WTC11 (cell line): ENCODE measurements at regions not wholly inside any gene's neighbourhood (a gene's known extent, or its start where the extent isn't known, plus 50 kb on each side); places are given as distances from the start of the nearest gene placed in this dataset.

ENCODE experiments used
- ATAC-seq: fragments of 200-7000 bp; cut with Tn5 transposase; 2 replicates; pipeline ENCODE4 v1.10.0; 2021; ENCODE audit warnings: mild to moderate bottlenecking, moderate library complexity
- CTCF ChIA-PET: fragments of 300-600 bp; sonication (Branson Sonifier 250); formaldehyde crosslinking; loops from one replicate; lab custom pipeline; 2021; ENCODE audit warnings: antibody characterized with exemption; lab: Charles Lee
- POLR2A ChIA-PET: fragments of 350-600 bp; sonication (Branson Sonifier 250); formaldehyde crosslinking; loops from one replicate; lab custom pipeline; 2021; ENCODE audit warnings: antibody characterized with exemption; lab: Charles Lee
- DNase-seq: peaks from one replicate; pipeline ENCODE4 v3.0.0; 2021; ENCODE audit warnings: low spot score
- H3K27ac Mint-ChIP-seq: 2 replicates; pipeline ENCODE4 v1.8.0; 2021; ENCODE audit warnings: mixed read lengths
- H3K27me3 Mint-ChIP-seq: 2 replicates; pipeline ENCODE4 v1.8.0; 2021; ENCODE audit warnings: low read depth, mild to moderate bottlenecking, moderate library complexity, mixed read lengths
- H3K36me3 Mint-ChIP-seq: 2 replicates; pipeline ENCODE4 v1.8.0; 2021; ENCODE audit warnings: mixed read lengths
- H3K4me1 Mint-ChIP-seq: 2 replicates; pipeline ENCODE4 v1.8.0; 2022; ENCODE audit warnings: mixed read lengths
- H3K4me3 Mint-ChIP-seq: 2 replicates; pipeline ENCODE4 v1.8.0; 2021; ENCODE audit warnings: mild to moderate bottlenecking, moderate library complexity, mixed read lengths
- H3K9me3 Mint-ChIP-seq: 2 replicates; pipeline ENCODE4 v1.8.0; 2021; ENCODE audit warnings: mixed read lengths
- AFF4 ChIP-seq: sonication (generic); formaldehyde crosslinking; IDR thresholded peaks from 2 replicates; pipeline ENCODE4 v1.8.1; 2023; ENCODE audit warnings: mild to moderate bottlenecking, missing genetic modification reagents, borderline replicate concordance
- CBFB ChIP-seq: sonication (generic); formaldehyde crosslinking; IDR thresholded peaks from 2 replicates; pipeline ENCODE4 v1.8.1; 2022; ENCODE audit warnings: mild to moderate bottlenecking, low read depth, missing genetic modification reagents
- GABPB1 ChIP-seq: sonication (generic); formaldehyde crosslinking; IDR thresholded peaks from 2 replicates; pipeline ENCODE4 v1.8.1; 2023; ENCODE audit warnings: mild to moderate bottlenecking, missing genetic modification reagents
- IRF1 ChIP-seq: sonication (generic); formaldehyde crosslinking; IDR thresholded peaks from 2 replicates; pipeline ENCODE4 v1.8.0; 2023; ENCODE audit warnings: missing genetic modification reagents
- IRF2 ChIP-seq: sonication (generic); formaldehyde crosslinking; IDR thresholded peaks from 2 replicates; pipeline ENCODE4 v1.8.0; 2022; ENCODE audit warnings: low read depth, missing genetic modification reagents, borderline replicate concordance
- NR3C1 ChIP-seq: sonication (generic); formaldehyde crosslinking; conservative IDR thresholded peaks from 2 replicates; pipeline ENCODE4 v1.8.1; 2023; ENCODE audit warnings: low read depth, mild to moderate bottlenecking, missing genetic modification reagents
- OVOL2 ChIP-seq: fragments of 250-450 bp; sonication (Bioruptor Pico); IDR thresholded peaks from 2 replicates; pipeline ENCODE4 v1.9.0; 2021; ENCODE audit warnings: mild to moderate bottlenecking, borderline replicate concordance
- SMAD3 ChIP-seq: sonication (generic); formaldehyde crosslinking; IDR thresholded peaks from 2 replicates; pipeline ENCODE4 v1.8.0; 2022; ENCODE audit warnings: missing genetic modification reagents, mild to moderate bottlenecking, borderline replicate concordance
- TCF7 ChIP-seq: sonication (generic); formaldehyde crosslinking; IDR thresholded peaks from 2 replicates; pipeline ENCODE4 v1.8.0; 2022; ENCODE audit warnings: mild to moderate bottlenecking, low read depth, missing genetic modification reagents, moderate library complexity
- USF2 ChIP-seq: sonication (generic); formaldehyde crosslinking; IDR thresholded peaks from 2 replicates; pipeline ENCODE4 v1.8.1; 2023; ENCODE audit warnings: mild to moderate bottlenecking, missing genetic modification reagents, moderate library complexity
- ZBTB21 ChIP-seq: sonication (generic); formaldehyde crosslinking; IDR thresholded peaks from 2 replicates; pipeline ENCODE4 v1.8.1; 2023; ENCODE audit warnings: mild to moderate bottlenecking, missing genetic modification reagents, borderline replicate concordance
- ZNF263 ChIP-seq: sonication (generic); formaldehyde crosslinking; IDR thresholded peaks from 2 replicates; pipeline ENCODE4 v1.8.1; 2022; ENCODE audit warnings: low read depth, mild to moderate bottlenecking, moderate library complexity, missing genetic modification reagents
- TF ChIP-seq, protein P1 (sequence below): sonication (generic); formaldehyde crosslinking; IDR thresholded peaks from 2 replicates; pipeline ENCODE4 v1.8.1; 2023; ENCODE audit warnings: mild to moderate bottlenecking, moderate library complexity, missing genetic modification reagents
- TF ChIP-seq, protein P2 (sequence below): fragments of 250-450 bp; sonication (Bioruptor Pico); IDR thresholded peaks from 2 replicates; pipeline ENCODE4 v1.9.0; 2021; ENCODE audit warnings: mild to moderate bottlenecking, borderline replicate concordance
- TF ChIP-seq, protein P3 (sequence below): sonication (generic); formaldehyde crosslinking; IDR thresholded peaks from 2 replicates; pipeline ENCODE4 v1.8.0; 2023; ENCODE audit warnings: mild to moderate bottlenecking, missing genetic modification reagents

GRCh38 chr4:54496412-54496811 lies 161.3 kb upstream of the KIT start (continued):
- no peak for TF ChIP-seq ZBTB21
- TF ChIP-seq, protein P1, sequence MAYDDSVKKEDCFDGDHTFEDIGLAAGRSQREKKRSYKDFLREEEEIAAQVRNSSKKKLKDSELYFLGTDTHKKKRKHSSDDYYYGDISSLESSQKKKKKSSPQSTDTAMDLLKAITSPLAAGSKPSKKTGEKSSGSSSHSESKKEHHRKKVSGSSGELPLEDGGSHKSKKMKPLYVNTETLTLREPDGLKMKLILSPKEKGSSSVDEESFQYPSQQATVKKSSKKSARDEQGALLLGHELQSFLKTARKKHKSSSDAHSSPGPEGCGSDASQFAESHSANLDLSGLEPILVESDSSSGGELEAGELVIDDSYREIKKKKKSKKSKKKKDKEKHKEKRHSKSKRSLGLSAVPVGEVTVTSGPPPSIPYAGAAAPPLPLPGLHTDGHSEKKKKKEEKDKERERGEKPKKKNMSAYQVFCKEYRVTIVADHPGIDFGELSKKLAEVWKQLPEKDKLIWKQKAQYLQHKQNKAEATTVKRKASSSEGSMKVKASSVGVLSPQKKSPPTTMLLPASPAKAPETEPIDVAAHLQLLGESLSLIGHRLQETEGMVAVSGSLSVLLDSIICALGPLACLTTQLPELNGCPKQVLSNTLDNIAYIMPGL (CRISPR knock-in tag), result no peak
- TF ChIP-seq, protein P2, sequence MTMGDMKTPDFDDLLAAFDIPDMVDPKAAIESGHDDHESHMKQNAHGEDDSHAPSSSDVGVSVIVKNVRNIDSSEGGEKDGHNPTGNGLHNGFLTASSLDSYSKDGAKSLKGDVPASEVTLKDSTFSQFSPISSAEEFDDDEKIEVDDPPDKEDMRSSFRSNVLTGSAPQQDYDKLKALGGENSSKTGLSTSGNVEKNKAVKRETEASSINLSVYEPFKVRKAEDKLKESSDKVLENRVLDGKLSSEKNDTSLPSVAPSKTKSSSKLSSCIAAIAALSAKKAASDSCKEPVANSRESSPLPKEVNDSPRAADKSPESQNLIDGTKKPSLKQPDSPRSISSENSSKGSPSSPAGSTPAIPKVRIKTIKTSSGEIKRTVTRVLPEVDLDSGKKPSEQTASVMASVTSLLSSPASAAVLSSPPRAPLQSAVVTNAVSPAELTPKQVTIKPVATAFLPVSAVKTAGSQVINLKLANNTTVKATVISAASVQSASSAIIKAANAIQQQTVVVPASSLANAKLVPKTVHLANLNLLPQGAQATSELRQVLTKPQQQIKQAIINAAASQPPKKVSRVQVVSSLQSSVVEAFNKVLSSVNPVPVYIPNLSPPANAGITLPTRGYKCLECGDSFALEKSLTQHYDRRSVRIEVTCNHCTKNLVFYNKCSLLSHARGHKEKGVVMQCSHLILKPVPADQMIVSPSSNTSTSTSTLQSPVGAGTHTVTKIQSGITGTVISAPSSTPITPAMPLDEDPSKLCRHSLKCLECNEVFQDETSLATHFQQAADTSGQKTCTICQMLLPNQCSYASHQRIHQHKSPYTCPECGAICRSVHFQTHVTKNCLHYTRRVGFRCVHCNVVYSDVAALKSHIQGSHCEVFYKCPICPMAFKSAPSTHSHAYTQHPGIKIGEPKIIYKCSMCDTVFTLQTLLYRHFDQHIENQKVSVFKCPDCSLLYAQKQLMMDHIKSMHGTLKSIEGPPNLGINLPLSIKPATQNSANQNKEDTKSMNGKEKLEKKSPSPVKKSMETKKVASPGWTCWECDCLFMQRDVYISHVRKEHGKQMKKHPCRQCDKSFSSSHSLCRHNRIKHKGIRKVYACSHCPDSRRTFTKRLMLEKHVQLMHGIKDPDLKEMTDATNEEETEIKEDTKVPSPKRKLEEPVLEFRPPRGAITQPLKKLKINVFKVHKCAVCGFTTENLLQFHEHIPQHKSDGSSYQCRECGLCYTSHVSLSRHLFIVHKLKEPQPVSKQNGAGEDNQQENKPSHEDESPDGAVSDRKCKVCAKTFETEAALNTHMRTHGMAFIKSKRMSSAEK (CRISPR knock-in tag), result no peak

DNA sequence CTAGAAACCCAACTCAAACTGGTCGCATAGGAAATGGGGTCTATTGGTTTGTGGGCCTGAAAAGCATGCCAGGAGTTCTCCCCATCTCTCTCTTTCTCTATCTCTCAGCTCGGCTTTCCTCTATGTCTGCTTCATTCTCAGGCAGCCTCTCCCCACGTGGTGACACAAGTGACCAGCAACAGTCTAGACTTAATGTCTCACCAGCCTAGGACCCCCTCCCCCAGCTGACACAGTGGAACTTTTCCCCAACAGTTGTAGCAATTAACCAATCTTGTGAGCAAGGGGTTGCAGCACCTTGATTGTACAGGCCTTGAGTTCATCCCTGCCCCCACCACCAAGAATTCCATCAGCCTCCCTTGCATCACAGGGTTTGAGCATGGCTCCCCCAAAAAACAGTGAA lies 159.8 kb upstream of the KIT start:
- Mint-ChIP-seq H3K36me3 (no peaks in the 10 kb centered on the region), H3K4me1 (peaks cover 20% of the 10 kb centered on the region), H3K4me3 (no peak overlapping the region), H3K27me3 (no peaks in the 10 kb centered on the region), H3K27ac (no peak overlapping the region), H3K9me3 (peaks cover 8% of the 10 kb centered on the region; the same call in 1 of the 2 replicates)
- no peak for TF ChIP-seq USF2 (CRISPR knock-in tag)
- no peak for TF ChIP-seq AFF4 (CRISPR knock-in tag)
- no peak for TF ChIP-seq TCF7 (CRISPR knock-in tag)
- TF ChIP-seq ZNF263, result no peak
- TF ChIP-seq SMAD3 (CRISPR knock-in tag), result no peak
- no peak for TF ChIP-seq CBFB (CRISPR knock-in tag)
- TF ChIP-seq GABPB1, result no peak
- TF ChIP-seq, protein P3, sequence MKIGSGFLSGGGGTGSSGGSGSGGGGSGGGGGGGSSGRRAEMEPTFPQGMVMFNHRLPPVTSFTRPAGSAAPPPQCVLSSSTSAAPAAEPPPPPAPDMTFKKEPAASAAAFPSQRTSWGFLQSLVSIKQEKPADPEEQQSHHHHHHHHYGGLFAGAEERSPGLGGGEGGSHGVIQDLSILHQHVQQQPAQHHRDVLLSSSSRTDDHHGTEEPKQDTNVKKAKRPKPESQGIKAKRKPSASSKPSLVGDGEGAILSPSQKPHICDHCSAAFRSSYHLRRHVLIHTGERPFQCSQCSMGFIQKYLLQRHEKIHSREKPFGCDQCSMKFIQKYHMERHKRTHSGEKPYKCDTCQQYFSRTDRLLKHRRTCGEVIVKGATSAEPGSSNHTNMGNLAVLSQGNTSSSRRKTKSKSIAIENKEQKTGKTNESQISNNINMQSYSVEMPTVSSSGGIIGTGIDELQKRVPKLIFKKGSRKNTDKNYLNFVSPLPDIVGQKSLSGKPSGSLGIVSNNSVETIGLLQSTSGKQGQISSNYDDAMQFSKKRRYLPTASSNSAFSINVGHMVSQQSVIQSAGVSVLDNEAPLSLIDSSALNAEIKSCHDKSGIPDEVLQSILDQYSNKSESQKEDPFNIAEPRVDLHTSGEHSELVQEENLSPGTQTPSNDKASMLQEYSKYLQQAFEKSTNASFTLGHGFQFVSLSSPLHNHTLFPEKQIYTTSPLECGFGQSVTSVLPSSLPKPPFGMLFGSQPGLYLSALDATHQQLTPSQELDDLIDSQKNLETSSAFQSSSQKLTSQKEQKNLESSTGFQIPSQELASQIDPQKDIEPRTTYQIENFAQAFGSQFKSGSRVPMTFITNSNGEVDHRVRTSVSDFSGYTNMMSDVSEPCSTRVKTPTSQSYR, result no peak
- TF ChIP-seq NR3C1 (CRISPR knock-in tag), result no peak
- no peak for TF ChIP-seq OVOL2 (CRISPR knock-in tag)
- no peak for TF ChIP-seq IRF2 (CRISPR knock-in tag)
- TF ChIP-seq IRF1 (CRISPR knock-in tag), result no peak
- DNase-seq, result no peak
- CTCF ChIA-PET, result no interaction called here
- no peak for ATAC-seq
- POLR2A ChIA-PET, result no interaction called here
